Activated CD4-positive, alpha-beta T cell treated with anti-CD3 and anti-CD28 coated beads, Interleukin-2, amount 50 U/mL, for 48 hours (primary cell): ENCODE measurements at regions not wholly inside any gene's neighbourhood (a gene's known extent, or its start where the extent isn't known, plus 50 kb on each side); places are given as distances from the start of the nearest gene placed in this dataset.
A peak's percentile ranks its signal among the peaks of the same experiment; 100 is the strongest.

Experiments used
- DNase-seq, 2 experiments: peaks; one replicate each; pipeline ENCODE4 v3.0.0-alpha.2; 2020

DNA sequence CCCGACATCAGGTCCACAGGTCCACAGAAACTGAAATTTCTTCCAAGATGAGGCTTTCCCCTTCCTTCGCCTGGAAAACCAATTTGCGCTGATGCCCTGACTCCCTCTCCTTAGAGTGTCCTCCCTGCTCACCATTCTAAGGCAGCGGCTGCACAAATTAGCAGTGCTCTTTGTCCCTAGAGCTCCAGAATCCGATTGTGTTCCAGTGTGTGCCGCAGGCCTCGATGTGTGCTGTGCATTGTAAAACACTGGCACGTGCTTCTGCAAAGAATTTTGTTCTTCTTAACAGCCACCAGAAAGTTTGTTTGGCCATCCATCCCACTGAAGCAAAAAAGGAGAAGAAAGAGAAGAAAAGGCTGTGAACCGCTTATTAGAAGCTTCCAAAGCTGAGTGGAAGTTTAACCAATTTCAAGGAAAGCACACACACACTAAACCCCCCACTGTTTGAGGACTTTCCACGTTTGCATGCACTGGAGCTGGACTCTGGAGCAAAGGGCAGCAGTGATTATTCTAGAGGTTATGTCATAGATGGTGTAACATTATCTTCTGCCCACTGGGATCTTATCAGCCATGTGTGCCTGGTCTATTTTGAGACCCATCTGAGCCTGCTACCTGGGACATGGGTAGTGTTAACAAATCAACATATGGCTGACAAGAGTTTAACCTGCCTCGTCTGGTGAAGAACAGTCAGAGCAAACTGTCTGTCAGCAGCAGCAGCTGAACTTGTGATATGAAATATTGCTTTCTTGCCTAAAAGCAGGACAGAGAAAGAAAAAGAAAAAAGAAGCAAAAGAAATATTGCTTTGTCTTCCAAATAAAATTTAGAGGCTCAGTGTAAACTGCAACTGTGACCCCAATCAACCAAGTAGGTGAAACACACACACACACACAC lies 64.9 kb upstream of the RREB1 start:
- no peak for DNase-seq

DNA sequence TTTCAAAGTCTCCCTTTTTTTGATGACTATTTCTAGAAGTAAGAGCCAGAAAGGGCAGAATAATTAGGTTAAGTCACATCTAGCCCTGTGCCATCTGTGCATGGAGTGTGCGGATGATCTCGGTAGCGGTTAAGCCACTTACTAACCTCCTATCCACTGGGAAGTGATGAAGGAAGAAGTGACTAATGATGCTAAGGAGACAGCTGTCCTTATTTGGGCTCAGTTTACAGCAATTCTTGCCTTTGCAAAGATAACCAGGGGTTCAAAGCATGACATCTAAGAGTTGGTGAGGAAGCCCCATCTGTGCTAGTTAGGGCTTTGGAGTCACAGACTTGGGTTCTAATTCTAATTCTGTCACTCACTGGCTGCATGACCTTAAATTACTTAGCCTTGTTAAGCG lies 62.4 kb upstream of the RREB1 start:
- no peak for DNase-seq

DNA sequence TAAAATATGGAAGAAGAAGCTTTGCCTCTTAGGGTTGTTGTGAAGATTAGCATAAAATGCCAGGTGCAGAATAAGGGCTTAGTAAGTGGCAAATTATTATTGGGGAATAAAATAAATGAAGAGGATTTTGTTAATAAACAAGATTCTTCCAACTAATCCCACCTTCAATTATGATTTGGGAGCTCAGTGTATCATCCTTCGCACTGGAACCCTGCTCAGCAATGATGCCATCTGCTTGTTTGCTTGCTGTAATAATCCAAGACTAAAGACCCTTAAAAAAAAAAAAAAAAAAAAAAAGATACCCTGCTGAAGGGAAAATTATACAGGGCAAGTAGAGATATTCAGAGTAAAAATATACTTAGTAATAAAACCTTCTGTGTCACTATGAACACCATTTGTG lies 62.0 kb upstream of the RREB1 start:
- DNase-seq = no peak

DNA sequence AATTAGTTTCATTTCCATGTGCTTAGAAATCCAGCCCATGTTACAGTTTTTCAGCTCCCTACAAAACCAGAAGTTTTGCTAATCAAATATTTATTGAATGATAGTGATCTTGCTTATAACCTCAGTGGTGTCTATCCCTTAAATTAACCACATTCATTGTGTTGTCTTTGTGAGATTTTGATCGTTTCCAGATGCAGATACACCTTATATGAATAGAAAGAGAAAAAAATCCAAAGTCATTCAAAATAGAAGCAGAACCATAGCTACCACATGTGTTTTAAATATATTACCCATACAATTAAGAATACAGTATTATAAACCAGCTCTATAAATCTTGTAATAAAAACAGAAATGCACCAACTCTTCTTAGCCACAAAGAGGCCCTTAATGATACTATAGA lies 60.6 kb upstream of the RREB1 start:
- no peak for DNase-seq

DNA sequence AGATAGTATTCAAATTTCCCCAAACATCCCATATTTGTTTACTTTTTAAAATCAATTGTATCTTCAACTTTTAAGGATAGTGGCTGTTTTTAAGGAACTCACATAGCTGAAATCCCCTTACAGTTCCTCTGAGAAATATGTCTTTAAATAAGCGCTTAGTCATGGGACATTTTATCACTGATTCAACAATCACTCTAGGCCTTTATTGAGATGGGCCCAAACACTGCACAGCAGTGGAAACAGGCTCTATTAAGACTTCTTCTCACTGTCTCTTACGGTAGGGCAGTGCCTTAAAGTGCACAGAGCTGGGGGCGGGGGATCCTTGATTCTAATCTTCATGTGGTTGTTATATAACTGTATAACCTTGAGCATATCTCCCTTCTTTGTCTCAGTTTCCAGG lies 59.8 kb upstream of the RREB1 start:
- DNase-seq = no peak

DNA sequence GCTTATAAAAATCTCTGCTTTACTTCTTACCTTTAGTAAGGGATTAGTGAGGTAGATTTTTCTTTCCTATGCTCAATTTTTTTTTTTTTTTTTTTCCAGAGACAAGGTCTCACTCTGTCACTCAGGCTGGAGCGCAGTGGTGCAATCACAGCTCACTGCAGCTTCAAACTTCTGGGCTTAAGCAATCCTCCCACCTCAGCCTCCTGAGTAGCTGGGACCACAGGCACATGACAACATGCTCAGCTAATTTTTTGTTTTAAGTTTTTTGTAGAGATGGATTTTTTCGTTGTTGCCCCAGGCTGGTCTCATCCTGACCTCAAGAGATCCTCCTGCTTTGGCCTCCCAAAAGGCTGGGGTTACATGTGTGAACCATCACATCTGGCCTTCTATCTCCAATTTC lies 58.9 kb upstream of the RREB1 start:
- no peak for DNase-seq

DNA sequence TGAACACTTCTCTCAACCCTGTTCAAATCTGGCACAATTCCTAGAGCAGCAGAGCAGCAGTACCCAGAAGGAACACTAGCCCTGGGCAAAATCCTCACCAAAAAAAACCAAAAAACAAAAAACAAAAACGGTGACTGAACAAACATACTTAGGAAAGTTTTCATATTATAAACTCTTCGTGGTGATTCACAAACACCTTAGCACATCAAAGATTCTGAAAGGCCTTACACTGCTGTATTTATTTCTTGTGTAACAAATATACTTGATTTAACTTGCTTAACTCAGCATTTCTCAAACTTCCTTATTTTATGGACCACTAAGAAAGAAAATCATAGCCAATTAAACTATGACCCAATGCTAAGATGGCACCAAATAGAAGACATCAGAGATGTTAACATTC lies 57.8 kb upstream of the RREB1 start:
- DNase-seq = no peak

DNA sequence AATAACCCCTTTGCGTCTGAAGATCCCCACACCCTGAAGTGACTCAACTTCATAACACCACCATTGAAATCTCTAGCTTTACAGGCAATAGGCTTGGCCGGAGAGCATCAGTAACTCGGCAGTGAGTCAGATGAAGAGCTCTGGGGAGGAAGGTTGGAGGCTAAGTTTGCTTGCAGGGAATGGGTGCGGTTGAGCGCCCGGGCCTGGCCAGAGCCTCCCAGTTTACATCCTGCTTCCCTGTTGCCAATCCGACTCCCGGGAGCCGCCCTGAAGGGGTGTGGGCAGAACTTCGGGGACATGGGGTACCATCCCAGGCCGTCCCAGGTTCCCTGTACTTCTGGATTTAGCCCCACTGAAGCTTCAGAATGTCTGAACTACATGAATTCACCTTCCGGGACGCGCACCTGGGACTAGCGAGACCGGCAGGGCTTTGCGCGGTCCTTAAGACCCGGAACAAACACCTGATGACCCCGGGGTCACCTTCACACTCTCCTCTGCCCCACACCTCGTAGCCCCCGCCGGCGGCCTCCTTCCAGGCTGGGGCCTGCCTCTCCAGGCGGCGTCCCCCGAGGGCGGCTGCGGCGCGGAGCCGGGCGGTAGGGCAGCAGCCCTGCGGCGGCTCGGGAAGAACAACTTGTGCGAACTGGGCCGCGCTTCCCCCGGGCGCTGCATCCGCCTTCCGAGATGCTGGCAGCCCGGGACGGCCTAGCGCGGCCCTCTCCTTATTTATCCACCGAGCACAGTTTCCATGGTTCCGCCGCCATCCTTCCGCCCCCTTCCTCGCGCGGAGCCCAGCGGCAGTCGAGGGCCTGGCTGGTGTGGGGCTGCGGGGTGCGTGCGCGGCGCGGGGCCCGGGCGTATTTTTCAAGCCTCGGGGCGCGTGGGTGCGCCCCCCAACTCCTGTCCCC lies 56.6 kb upstream of the RREB1 start:
- DNase-seq = peak; percentile 31 to 37

DNA sequence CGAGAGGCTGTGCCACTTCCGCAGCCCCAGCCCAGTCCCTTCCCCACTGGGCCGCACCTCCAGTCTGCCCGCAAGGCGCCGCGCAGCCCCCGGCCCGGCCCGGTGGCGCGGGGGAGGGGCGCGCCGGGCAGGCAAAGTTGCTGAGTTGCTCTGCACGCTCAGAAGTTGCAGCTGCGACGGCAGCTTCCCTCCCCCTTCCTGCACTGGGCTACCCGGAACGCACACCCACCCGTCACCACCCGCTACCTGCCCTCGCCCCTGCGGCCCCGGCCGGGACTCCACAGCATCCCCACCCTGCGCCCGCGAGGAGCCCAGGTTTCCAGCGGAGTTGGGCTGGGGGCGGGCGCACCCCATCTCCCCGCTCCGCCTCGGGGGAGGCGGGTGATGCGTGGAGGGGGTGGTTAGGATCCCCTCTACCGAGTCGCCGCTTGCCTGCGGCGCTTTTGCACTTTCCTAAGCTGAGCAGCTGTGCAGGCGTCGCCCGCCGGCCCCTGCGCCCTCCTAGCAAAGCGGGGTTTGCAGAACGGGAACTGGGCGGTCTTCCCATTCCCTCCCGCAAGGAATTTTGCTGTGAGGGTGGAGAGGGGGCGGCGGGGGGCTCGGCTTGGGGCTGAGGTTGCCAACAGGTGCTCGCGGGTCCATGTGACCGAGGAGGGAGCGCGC lies 55.9 kb upstream of the RREB1 start:
- peak; percentile 43 to 45 for DNase-seq

DNA sequence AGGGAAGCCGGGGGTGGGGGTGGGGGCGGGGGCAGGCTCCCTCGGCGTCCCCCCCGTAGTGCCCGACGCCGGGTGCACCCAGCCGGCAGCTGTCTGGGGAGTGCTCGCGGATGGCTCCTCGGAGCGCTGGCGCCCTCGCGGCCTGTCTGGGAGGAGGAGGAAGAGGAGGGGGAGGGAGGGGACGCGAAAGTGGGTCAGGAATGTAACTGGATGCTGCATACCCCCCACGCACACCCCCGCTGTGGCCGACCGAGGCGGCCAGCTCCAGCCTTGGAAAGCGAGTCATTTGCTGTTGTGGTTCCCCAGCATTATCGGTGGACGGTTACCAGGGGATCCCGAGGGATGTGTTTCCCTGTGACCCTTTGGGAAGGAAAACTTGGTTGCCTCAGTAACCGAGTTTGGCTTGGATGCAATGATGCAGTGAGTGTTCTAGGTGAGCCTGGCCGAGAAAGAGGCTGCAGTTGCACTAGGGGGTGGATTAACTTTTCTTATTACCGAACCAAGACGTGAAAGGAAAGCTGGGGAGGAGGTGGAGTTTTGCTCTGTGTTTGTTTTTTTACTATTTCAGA lies 55.2 kb upstream of the RREB1 start:
- peak in 1 of 2 experiments; percentile 20 for DNase-seq

DNA sequence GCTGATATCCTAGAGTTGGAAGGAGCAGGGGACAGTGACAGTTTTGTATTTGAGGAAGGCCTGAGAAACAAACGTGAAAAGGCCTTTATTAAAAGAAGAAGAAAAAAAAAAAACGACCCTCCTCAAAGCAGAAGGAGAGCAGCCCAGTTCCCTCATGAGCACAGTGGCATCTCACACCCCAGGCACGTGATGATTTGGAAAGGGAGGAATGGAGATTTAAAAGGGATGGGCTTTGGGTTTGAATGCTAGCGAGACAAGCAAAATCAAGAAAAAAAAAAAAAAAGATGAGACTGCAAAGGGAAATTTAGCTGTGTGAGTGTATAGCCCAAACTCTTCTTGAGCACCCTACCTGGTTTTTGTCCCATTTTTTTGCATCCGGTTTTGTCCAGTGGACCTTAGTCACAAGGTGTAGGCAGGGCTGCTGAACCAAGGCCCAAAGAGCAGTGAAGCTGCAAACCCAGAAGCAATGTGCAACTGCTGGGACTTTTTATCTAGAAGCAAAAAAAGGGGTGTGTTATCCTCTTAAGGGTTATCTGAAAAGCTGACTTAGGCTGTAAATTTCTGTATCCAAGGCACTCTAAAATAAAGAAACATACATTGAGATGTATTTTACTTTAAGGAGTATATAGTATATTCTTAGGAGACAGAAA lies 54.5 kb upstream of the RREB1 start:
- DNase-seq = no peak
